HepG2 (cell line): ENCODE measurements at regions not wholly inside any gene's neighbourhood (a gene's known extent, or its start where the extent isn't known, plus 50 kb on each side); places are given as distances from the start of the nearest gene placed in this dataset.
"Not testable (repeated sequence)": the region's sequence is repeated elsewhere in the genome, so short reads cannot be mapped to it uniquely, and the experiment has no call there.

Source experiments
- ATAC-seq: fragments of 200-7000 bp; cut with Tn5 transposase; 3 replicates; pipeline ENCODE4 v1.9.1; 2020; ENCODE audit warnings: mild to moderate bottlenecking, moderate library complexity
- BruUV-seq: library from RNA; stranded (reverse); fragments of 400-500 nt; replicated peaks from 2 replicates; lab custom pipeline; 2021; lab: Mats Ljungman, UMichigan
- CTCF ChIA-PET: fragments of 300-600 bp; formaldehyde crosslinking; extraction: SDS; loops from one replicate; lab custom pipeline; 2021; ENCODE audit warnings: low total read pairs, inconsistent platforms, low intra/inter-chr PET ratio; lab: Yijun Ruan, JAX
- POLR2A ChIA-PET: fragments of 350-600 bp; sonication (Branson Sonifier 250); formaldehyde crosslinking; loops from one replicate; lab custom pipeline; 2020; ENCODE audit warnings: antibody characterized with exemption, inconsistent platforms; lab: Yijun Ruan, JAX
- DNase-seq: peaks from one replicate; pipeline ENCODE4 v3.0.0-alpha.2; 2015; ENCODE audit warnings: low spot score
- FAIRE-seq: peaks from 3 replicates; lab custom pipeline; 2011; peaks lifted over from hg19 to GRCh38; lab: Jason Lieb, UNC
- H2AFZ ChIP-seq: one replicate; pipeline ENCODE4 v1.6.1; 2011; ENCODE audit warnings: low read length, inconsistent platforms
- H3K27ac ChIP-seq: fragments of 300-600 bp; 3 replicates; pipeline ENCODE4 v1.8.0; 2011; ENCODE audit warnings: mixed run types, mild to moderate bottlenecking, mixed read lengths, low read length, inconsistent platforms; ENCODE audit not compliant: insufficient read depth; ENCODE audit errors: extremely low read length
- H3K27me3 ChIP-seq, 2 experiments: fragments of 200-600 bp in 1 of 2; 2 replicates in 1 of 2; 3 replicates in 1 of 2; pipeline versions ENCODE4 v1.6.0 to v1.8.0; 2011; ENCODE audit warnings: low read length in 2 of 2, mild to moderate bottlenecking in 2 of 2, moderate library complexity in 2 of 2, inconsistent platforms in 1 of 2; ENCODE audit not compliant: insufficient read depth in 2 of 2, control insufficient read depth in 1 of 2
- H3K36me3 ChIP-seq, 2 experiments: fragments of 200-600 bp in 1 of 2; replicated peaks in 1 of 2; 2 replicates in 1 of 2; 3 replicates in 1 of 2; pipeline versions ENCODE4 v1.5.1 to v1.8.0; 2011; ENCODE audit warnings: low read length in 2 of 2, inconsistent platforms in 1 of 2; ENCODE audit not compliant: insufficient read depth in 2 of 2, control insufficient read depth in 1 of 2
- H3K4me1 ChIP-seq: 2 replicates; pipeline ENCODE4 v1.5.1; 2012; ENCODE audit warnings: low read length, inconsistent platforms; ENCODE audit not compliant: insufficient read depth
- H3K4me2 ChIP-seq: 2 replicates; pipeline ENCODE4 v1.6.0; 2011; ENCODE audit warnings: low read depth, low read length, inconsistent platforms
- H3K4me3 ChIP-seq, 3 experiments: fragments of 200-600 bp in 1 of 3; sonication (generic), shearing (Covaris generic) in 1 of 3; replicated peaks in 1 of 3; 2 replicates each; pipeline ENCODE4 v1.5.1; 2011 to 2016; ENCODE audit warnings: low read length in 3 of 3, inconsistent platforms in 2 of 3, low read depth in 2 of 3, mild to moderate bottlenecking in 2 of 3, control low read depth in 1 of 3, mixed read lengths in 1 of 3; ENCODE audit not compliant: insufficient read depth in 1 of 3
- H3K79me2 ChIP-seq: one replicate; pipeline ENCODE4 v1.6.1; 2011; ENCODE audit warnings: low read length, inconsistent platforms; ENCODE audit not compliant: insufficient read depth
- H3K9ac ChIP-seq: 2 replicates; pipeline ENCODE4 v1.6.0; 2011; ENCODE audit warnings: mild to moderate bottlenecking, low read depth, low read length, inconsistent platforms; ENCODE audit not compliant: insufficient read depth
- H3K9me3 ChIP-seq: 2 replicates; pipeline ENCODE4 v1.5.1; 2012; ENCODE audit warnings: mild to moderate bottlenecking, low read length
- H4K20me1 ChIP-seq: 2 replicates; pipeline ENCODE4 v1.6.0; 2011; ENCODE audit warnings: inconsistent platforms, mild to moderate bottlenecking, low read length, moderate library complexity; ENCODE audit not compliant: insufficient read depth
- ATF7 ChIP-seq, 2 experiments: fragments of 450-650 bp in 1 of 2; sonication (generic) in 1 of 2; formaldehyde crosslinking in 1 of 2; IDR thresholded peaks; 2 replicates each; pipeline versions ENCODE4 v1.4.0 to v1.6.1; 2016 to 2020; ENCODE audit warnings: antibody characterized with exemption in 1 of 2, mild to moderate bottlenecking in 1 of 2, missing genetic modification reagents in 1 of 2
- CREB1 ChIP-seq, 2 experiments: fragments of 450-650 bp in 1 of 2; IDR thresholded peaks; 2 replicates each; pipeline ENCODE4 v1.6.1; 2016 to 2017; ENCODE audit warnings: control low read depth in 1 of 2, mild to moderate bottlenecking in 1 of 2, missing compliant biosample characterization in 1 of 2, missing genetic modification characterization in 1 of 2
- DDIT3 ChIP-seq: sonication (generic); formaldehyde crosslinking; IDR thresholded peaks from 2 replicates; pipeline ENCODE4 v1.4.0; 2020; ENCODE audit warnings: mild to moderate bottlenecking, missing genetic modification reagents
- IRX3 ChIP-seq: sonication (generic); formaldehyde crosslinking; IDR thresholded peaks from 2 replicates; pipeline ENCODE4 v1.8.1; 2023; ENCODE audit warnings: mild to moderate bottlenecking, low read depth, missing genetic modification reagents, borderline replicate concordance
- ZNF10 ChIP-seq: sonication (generic); formaldehyde crosslinking; IDR thresholded peaks from 2 replicates; pipeline ENCODE4 v1.4.0; 2020; ENCODE audit warnings: mild to moderate bottlenecking, low read depth, missing genetic modification reagents, borderline replicate concordance
- ZNF776 ChIP-seq: sonication (generic); formaldehyde crosslinking; IDR thresholded peaks from 2 replicates; pipeline ENCODE4 v1.4.0; 2020; ENCODE audit warnings: mild to moderate bottlenecking, missing genetic modification reagents
- WGBS: methylation state at CpG from one replicate; pipeline ENCODE4 v1.1.6; 2017; ENCODE audit warnings: low lambda C conversion rate; 5-methylcytosine and 5-hydroxymethylcytosine counted together
- in situ Hi-C: cut with HindIII; loops from 2 replicates; pipeline ENCODE4 v1.10.0; 2017; ENCODE audit warnings: low pct_unique_long_range_greater_than_20kb; ENCODE audit not compliant: extremely low pct_ligation_motif_present
- intact Hi-C: fragments of 100-400 bp; cut with micrococcal nuclease; formaldehyde crosslinking; loops from one replicate; pipeline ENCODE4 v1.10.0; 2022; ENCODE audit not compliant: unreplicated experiment

- DNase-seq (no peak), FAIRE-seq (no peak)
- POLR2A ChIA-PET = no interaction called here
- TF ChIP-seq ZNF776 = no peak
- TF ChIP-seq DDIT3 = no peak
- TF ChIP-seq ATF7 (IDR thresholded peaks at IDR 0.05) = peak; percentile 79
- TF ChIP-seq ATF7 (CRISPR knock-in tag; IDR thresholded peaks at IDR 0.05) = no peak
- peak; percentile 95 for TF ChIP-seq CREB1 (IDR thresholded peaks at IDR 0.05)
- TF ChIP-seq CREB1 (CRISPR knock-in tag; IDR thresholded peaks at IDR 0.05) = no peak
- TF ChIP-seq ZNF10 (CRISPR knock-in tag) = no peak
- TF ChIP-seq, all 625 proteins: peak for 2
- Histone ChIP-seq H3K79me2 (no peaks in the 10 kb centered on the region), H3K27ac (no peak overlapping the region), H3K4me3 (no peak overlapping the region), H3K9me3 (peaks cover 50% of the 10 kb centered on the region), H4K20me1 (no peaks in the 10 kb centered on the region), H3K27me3 (no peaks in the 10 kb centered on the region), H3K36me3 (no peaks in the 10 kb centered on the region), H3K4me2 (no peak overlapping the region), H2AFZ (no peak overlapping the region), H3K9ac (no peak overlapping the region), H3K4me1 (no peaks in the 10 kb centered on the region)
- BruUV-seq = no TSS peak
- 1% methylated on average over 3 of the region's 3 CpGs for WGBS
- CTCF ChIA-PET = no interaction called here
- in situ Hi-C loops (no loop called here), intact Hi-C loops (no loop called here)
- no peak for ATAC-seq
These were observed 162.5 kb downstream of the PRL start for GRCh38 chr6:22134308-22134707.

GRCh38 chr6:22135395-22135794 lies 161.4 kb downstream of the PRL start:
- Histone ChIP-seq H3K27ac (no peak overlapping the region), H3K4me2 (no peak overlapping the region), H3K27me3 (no peaks in the 10 kb centered on the region), H2AFZ (no peak overlapping the region), H3K4me1 (no peaks in the 10 kb centered on the region), H3K4me3 (no peak overlapping the region), H3K36me3 (no peaks in the 10 kb centered on the region), H3K9me3 (peaks cover 39% of the 10 kb centered on the region; the same call in 1 of the 2 replicates), H3K79me2 (no peaks in the 10 kb centered on the region), H4K20me1 (no peaks in the 10 kb centered on the region), H3K9ac (no peak overlapping the region)
- POLR2A ChIA-PET = no interaction called here
- no TSS peak for BruUV-seq
- DNase-seq = no peak
- no peak for FAIRE-seq
- in situ Hi-C loops (no loop called here), intact Hi-C loops (no loop called here)
- no peak for ATAC-seq
- CTCF ChIA-PET = no interaction called here
- peak; percentile 70 for TF ChIP-seq ATF7 (IDR thresholded peaks at IDR 0.05)
- no peak for TF ChIP-seq ATF7 (CRISPR knock-in tag; IDR thresholded peaks at IDR 0.05)
- TF ChIP-seq IRX3 (CRISPR knock-in tag) = no peak
- WGBS = 4% methylated on average over 1 of the region's 1 CpG

- H3K27me3 ChIP-seq, H4K20me1 ChIP-seq, FAIRE-seq, H3K36me3 ChIP-seq, H3K4me3 ChIP-seq, CTCF ChIA-PET, POLR2A ChIA-PET, intact Hi-C loops, H3K27ac ChIP-seq, H2AFZ ChIP-seq, H3K9ac ChIP-seq, H3K79me2 ChIP-seq, in situ Hi-C loops, BruUV-seq, DNase-seq, ATAC-seq, H3K9me3 ChIP-seq: not testable (repeated sequence)
- peaks cover 17% of the 10 kb centered on the region for H3K4me1 ChIP-seq
- 63% methylated on average over 10 of the region's 10 CpGs for WGBS
- H3K4me2 ChIP-seq = peak overlapping the region; percentile 16; the same call in 1 of the 2 replicates
These were observed 156.1 kb downstream of the PRL start for GRCh38 chr6:22140736-22141135.
